IPS-15b (cell line): ENCODE measurements at regions not wholly inside any gene's neighbourhood (a gene's known extent, or its start where the extent isn't known, plus 50 kb on each side); places are given as distances from the start of the nearest gene placed in this dataset.

Source experiments
- H3K27me3 ChIP-seq: one replicate; pipeline ENCODE4 v1.6.1; 2013; ENCODE audit warnings: low read length; ENCODE audit not compliant: control insufficient read depth, insufficient read depth
- H3K36me3 ChIP-seq: one replicate; pipeline ENCODE4 v1.6.1; 2013; ENCODE audit warnings: low read length; ENCODE audit not compliant: control insufficient read depth, insufficient read depth
- H3K4me1 ChIP-seq: one replicate; pipeline ENCODE4 v1.6.1; 2013; ENCODE audit warnings: mild to moderate bottlenecking, low read length; ENCODE audit not compliant: control insufficient read depth, insufficient read depth
- H3K4me3 ChIP-seq: one replicate; pipeline ENCODE4 v1.5.1; 2013; ENCODE audit warnings: low read depth, low read length
- H3K9ac ChIP-seq: one replicate; pipeline ENCODE4 v1.6.1; 2013; ENCODE audit warnings: low read depth, mild to moderate bottlenecking, low read length
- H3K9me3 ChIP-seq: one replicate; pipeline ENCODE4 v1.6.1; 2013; ENCODE audit warnings: mild to moderate bottlenecking, low read length; ENCODE audit not compliant: control insufficient read depth, insufficient read depth

GRCh38 chr5:56522960-56523359 is 289.8 kb upstream of the ANKRD55 start:
- no peaks in the 10 kb centered on the region for H3K9me3 ChIP-seq
- no peak overlapping the region for H3K4me3 ChIP-seq
- H3K9ac ChIP-seq = no peak overlapping the region
- H3K27me3 ChIP-seq = no peaks in the 10 kb centered on the region
- no peaks in the 10 kb centered on the region for H3K4me1 ChIP-seq
- H3K36me3 ChIP-seq = no peaks in the 10 kb centered on the region

GRCh38 chr5:56522169-56522568 is 289.0 kb upstream of the ANKRD55 start:
- no peaks in the 10 kb centered on the region for H3K27me3 ChIP-seq
- H3K4me3 ChIP-seq = no peak overlapping the region
- no peaks in the 10 kb centered on the region for H3K4me1 ChIP-seq
- no peaks in the 10 kb centered on the region for H3K9me3 ChIP-seq
- no peaks in the 10 kb centered on the region for H3K36me3 ChIP-seq
- no peak overlapping the region for H3K9ac ChIP-seq

GRCh38 chr5:56520986-56521730 is 288.0 kb upstream of the ANKRD55 start:
- Histone ChIP-seq H3K36me3 (no peaks in the 10 kb centered on the region), H3K4me1 (no peaks in the 10 kb centered on the region), H3K27me3 (no peaks in the 10 kb centered on the region), H3K9ac (no peak overlapping the region), H3K4me3 (no peak overlapping the region), H3K9me3 (no peaks in the 10 kb centered on the region)

- Histone ChIP-seq H3K9me3 (no peaks in the 10 kb centered on the region), H3K36me3 (no peaks in the 10 kb centered on the region), H3K4me1 (no peaks in the 10 kb centered on the region), H3K27me3 (no peaks in the 10 kb centered on the region), H3K4me3 (no peak overlapping the region), H3K9ac (no peak overlapping the region)
Measured at GRCh38 chr5:56518820-56519219, 285.7 kb upstream of the ANKRD55 start.

GRCh38 chr5:56517011-56517416 is 283.9 kb upstream of the ANKRD55 start:
- Histone ChIP-seq H3K9ac (no peak overlapping the region), H3K36me3 (no peaks in the 10 kb centered on the region), H3K27me3 (no peaks in the 10 kb centered on the region), H3K4me1 (no peaks in the 10 kb centered on the region), H3K9me3 (no peaks in the 10 kb centered on the region), H3K4me3 (no peak overlapping the region)

GRCh38 chr5:56516441-56516840 is 283.3 kb upstream of the ANKRD55 start:
- H3K4me1 ChIP-seq = no peaks in the 10 kb centered on the region
- H3K27me3 ChIP-seq = no peaks in the 10 kb centered on the region
- no peaks in the 10 kb centered on the region for H3K9me3 ChIP-seq
- H3K4me3 ChIP-seq = no peak overlapping the region
- H3K36me3 ChIP-seq = no peaks in the 10 kb centered on the region
- no peak overlapping the region for H3K9ac ChIP-seq

- Histone ChIP-seq H3K36me3 (no peaks in the 10 kb centered on the region), H3K9ac (no peak overlapping the region), H3K4me1 (no peaks in the 10 kb centered on the region), H3K9me3 (no peaks in the 10 kb centered on the region), H3K4me3 (no peak overlapping the region), H3K27me3 (no peaks in the 10 kb centered on the region)
Measured at GRCh38 chr5:56516035-56516434, 282.9 kb upstream of the ANKRD55 start.

GRCh38 chr5:56515011-56515410 is 281.9 kb upstream of the ANKRD55 start:
- H3K4me1 ChIP-seq = no peaks in the 10 kb centered on the region
- H3K27me3 ChIP-seq = no peaks in the 10 kb centered on the region
- no peak overlapping the region for H3K4me3 ChIP-seq
- H3K9me3 ChIP-seq = no peaks in the 10 kb centered on the region
- no peak overlapping the region for H3K9ac ChIP-seq
- no peaks in the 10 kb centered on the region for H3K36me3 ChIP-seq

GRCh38 chr5:56514245-56514644 is 281.1 kb upstream of the ANKRD55 start:
- H3K36me3 ChIP-seq = no peaks in the 10 kb centered on the region
- no peak overlapping the region for H3K4me3 ChIP-seq
- H3K4me1 ChIP-seq = no peaks in the 10 kb centered on the region
- H3K9ac ChIP-seq = no peak overlapping the region
- no peaks in the 10 kb centered on the region for H3K9me3 ChIP-seq
- no peaks in the 10 kb centered on the region for H3K27me3 ChIP-seq

GRCh38 chr5:56513141-56513540 is 280.0 kb upstream of the ANKRD55 start:
- H3K4me1 ChIP-seq = no peaks in the 10 kb centered on the region
- H3K9me3 ChIP-seq = no peaks in the 10 kb centered on the region
- H3K36me3 ChIP-seq = no peaks in the 10 kb centered on the region
- H3K4me3 ChIP-seq = no peak overlapping the region
- no peaks in the 10 kb centered on the region for H3K27me3 ChIP-seq
- no peak overlapping the region for H3K9ac ChIP-seq

- Histone ChIP-seq H3K9ac (no peak overlapping the region), H3K9me3 (no peaks in the 10 kb centered on the region), H3K36me3 (no peaks in the 10 kb centered on the region), H3K27me3 (no peaks in the 10 kb centered on the region), H3K4me3 (no peak overlapping the region), H3K4me1 (no peaks in the 10 kb centered on the region)
Measured at GRCh38 chr5:56512313-56512996, 279.3 kb upstream of the ANKRD55 start.

- H3K4me1 ChIP-seq = no peaks in the 10 kb centered on the region
- H3K9me3 ChIP-seq = no peaks in the 10 kb centered on the region
- no peak overlapping the region for H3K4me3 ChIP-seq
Measured at GRCh38 chr5:56511326-56511841, 278.3 kb upstream of the ANKRD55 start.

More at GRCh38 chr5:56511326-56511841, 278.3 kb upstream of the ANKRD55 start:
- no peak overlapping the region for H3K9ac ChIP-seq
- no peaks in the 10 kb centered on the region for H3K27me3 ChIP-seq
- no peaks in the 10 kb centered on the region for H3K36me3 ChIP-seq
